Loucy (cell line): ENCODE measurements at regions not wholly inside any gene's neighbourhood (a gene's known extent, or its start where the extent isn't known, plus 50 kb on each side); places are given as distances from the start of the nearest gene placed in this dataset.

Experiments
- H2AFZ ChIP-seq: fragments of 200-600 bp; sonication (generic); 2 replicates; pipeline ENCODE4 v1.6.0; 2016; ENCODE audit warnings: antibody characterized with exemption, mild to moderate bottlenecking, low read length, moderate library complexity
- H3F3A ChIP-seq: fragments of 200-600 bp; 2 replicates; pipeline ENCODE4 v1.6.0; 2016; ENCODE audit warnings: antibody characterized with exemption, low read depth, mild to moderate bottlenecking
- H3K27me3 ChIP-seq: fragments of 200-600 bp; sonication (generic); 2 replicates; pipeline ENCODE4 v1.6.1; 2014; ENCODE audit warnings: low read length, mild to moderate bottlenecking; ENCODE audit not compliant: insufficient read depth, poor library complexity, severe bottlenecking
- H3K36me3 ChIP-seq: fragments of 200-600 bp; sonication (generic); 2 replicates; pipeline ENCODE4 v1.6.1; 2016; ENCODE audit warnings: low read length; ENCODE audit not compliant: insufficient read depth
- H3K4me1 ChIP-seq: fragments of 200-600 bp; sonication (generic); 2 replicates; pipeline ENCODE4 v1.5.1; 2014; ENCODE audit warnings: low read length, mild to moderate bottlenecking; ENCODE audit not compliant: insufficient read depth, poor library complexity, severe bottlenecking
- H3K4me2 ChIP-seq: fragments of 200-600 bp; sonication (generic); 2 replicates; pipeline ENCODE4 v1.6.0; 2014; ENCODE audit warnings: antibody characterized with exemption, low read length, low read depth, mild to moderate bottlenecking; ENCODE audit not compliant: poor library complexity, severe bottlenecking
- H3K4me3 ChIP-seq: fragments of 200-600 bp; sonication (generic); 2 replicates; pipeline ENCODE4 v1.5.1; 2014; ENCODE audit warnings: low read length, mild to moderate bottlenecking, mixed read lengths; ENCODE audit not compliant: poor library complexity, severe bottlenecking
- H3K79me2 ChIP-seq: fragments of 200-600 bp; sonication (generic); 2 replicates; pipeline ENCODE4 v1.6.1; 2014; ENCODE audit warnings: low read length; ENCODE audit not compliant: insufficient read depth
- H3K9ac ChIP-seq: fragments of 200-600 bp; sonication (generic); 2 replicates; pipeline ENCODE4 v1.6.0; 2014; ENCODE audit warnings: mild to moderate bottlenecking, low read depth, low read length, moderate library complexity; ENCODE audit not compliant: poor library complexity, severe bottlenecking
- H3K9me2 ChIP-seq: fragments of 200-600 bp; sonication (generic); replicated peaks from 2 replicates; pipeline ENCODE4 v1.6.1; 2016; ENCODE audit warnings: low read depth, low read length, mixed read lengths
- H3K9me3 ChIP-seq: fragments of 200-600 bp; sonication (generic); 2 replicates; pipeline ENCODE4 v1.6.1; 2014; ENCODE audit warnings: mild to moderate bottlenecking, antibody characterized with exemption, low read length, low read depth; ENCODE audit not compliant: insufficient read depth
- H4K20me1 ChIP-seq: fragments of 200-600 bp; sonication (generic); 2 replicates; pipeline ENCODE4 v1.6.0; 2014; ENCODE audit warnings: antibody characterized with exemption, low read length, mild to moderate bottlenecking; ENCODE audit not compliant: insufficient read depth, poor library complexity, severe bottlenecking
- EZH2phosphoT487 ChIP-seq: fragments of 200-600 bp; IDR thresholded peaks from 2 replicates; pipeline ENCODE4 v1.6.1; 2018; ENCODE audit warnings: antibody characterized with exemption, mild to moderate bottlenecking, moderate library complexity, borderline replicate concordance
- TF ChIP-seq, protein P1 (sequence below): fragments of 200-600 bp; sonication (generic); conservative IDR thresholded peaks from 2 replicates; pipeline ENCODE4 v1.5.1; 2014; ENCODE audit warnings: mild to moderate bottlenecking, antibody characterized with exemption, low read length

GRCh38 chrX:150035531-150035930, 97.2 kb upstream of the EOLA2 start:
- Histone ChIP-seq H4K20me1 (no peaks in the 10 kb centered on the region), H3K9ac (no peak overlapping the region), H3F3A (no peaks in the 10 kb centered on the region), H3K9me3 (no peaks in the 10 kb centered on the region), H2AFZ (no peak overlapping the region), H3K9me2 (no peaks in the 10 kb centered on the region), H3K4me1 (no peaks in the 10 kb centered on the region), H3K4me2 (no peak overlapping the region), H3K79me2 (no peaks in the 10 kb centered on the region), H3K4me3 (no peak overlapping the region), H3K36me3 (no peaks in the 10 kb centered on the region), H3K27me3 (no peaks in the 10 kb centered on the region)
- no peak for TF ChIP-seq EZH2phosphoT487
- TF ChIP-seq, protein P1, sequence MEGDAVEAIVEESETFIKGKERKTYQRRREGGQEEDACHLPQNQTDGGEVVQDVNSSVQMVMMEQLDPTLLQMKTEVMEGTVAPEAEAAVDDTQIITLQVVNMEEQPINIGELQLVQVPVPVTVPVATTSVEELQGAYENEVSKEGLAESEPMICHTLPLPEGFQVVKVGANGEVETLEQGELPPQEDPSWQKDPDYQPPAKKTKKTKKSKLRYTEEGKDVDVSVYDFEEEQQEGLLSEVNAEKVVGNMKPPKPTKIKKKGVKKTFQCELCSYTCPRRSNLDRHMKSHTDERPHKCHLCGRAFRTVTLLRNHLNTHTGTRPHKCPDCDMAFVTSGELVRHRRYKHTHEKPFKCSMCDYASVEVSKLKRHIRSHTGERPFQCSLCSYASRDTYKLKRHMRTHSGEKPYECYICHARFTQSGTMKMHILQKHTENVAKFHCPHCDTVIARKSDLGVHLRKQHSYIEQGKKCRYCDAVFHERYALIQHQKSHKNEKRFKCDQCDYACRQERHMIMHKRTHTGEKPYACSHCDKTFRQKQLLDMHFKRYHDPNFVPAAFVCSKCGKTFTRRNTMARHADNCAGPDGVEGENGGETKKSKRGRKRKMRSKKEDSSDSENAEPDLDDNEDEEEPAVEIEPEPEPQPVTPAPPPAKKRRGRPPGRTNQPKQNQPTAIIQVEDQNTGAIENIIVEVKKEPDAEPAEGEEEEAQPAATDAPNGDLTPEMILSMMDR = no peak

DNA sequence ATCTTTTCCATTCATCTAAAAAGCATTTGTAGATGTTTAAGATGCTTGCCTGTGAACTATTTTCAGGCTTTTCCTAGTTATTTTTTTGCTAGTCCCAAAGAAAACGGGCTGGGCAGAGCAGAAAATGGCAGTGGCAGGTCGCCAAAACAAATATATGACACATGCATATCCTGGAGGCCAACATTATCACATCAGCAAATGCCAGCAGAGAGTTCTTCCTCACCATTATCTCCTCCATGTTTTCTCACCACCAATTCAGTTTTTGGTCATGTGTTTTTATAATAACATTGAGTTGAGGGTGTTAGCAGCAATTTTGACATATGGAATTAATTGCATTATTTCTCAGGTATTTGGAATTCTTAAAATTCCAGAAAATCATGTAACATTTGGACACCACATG, 97.9 kb upstream of the EOLA2 start:
- H3K4me2 ChIP-seq = no peak overlapping the region
- no peak overlapping the region for H2AFZ ChIP-seq
- no peaks in the 10 kb centered on the region for H3K9me2 ChIP-seq
- H4K20me1 ChIP-seq = no peaks in the 10 kb centered on the region
- no peaks in the 10 kb centered on the region for H3K79me2 ChIP-seq
- no peak overlapping the region for H3K9ac ChIP-seq
- no peaks in the 10 kb centered on the region for H3K9me3 ChIP-seq
- no peak for TF ChIP-seq EZH2phosphoT487
- TF ChIP-seq, protein P1 = no peak
- no peaks in the 10 kb centered on the region for H3F3A ChIP-seq
- H3K4me1 ChIP-seq = no peaks in the 10 kb centered on the region
- no peak overlapping the region for H3K4me3 ChIP-seq
- no peaks in the 10 kb centered on the region for H3K36me3 ChIP-seq
- H3K27me3 ChIP-seq = no peaks in the 10 kb centered on the region

GRCh38 chrX:150036641-150037040, 98.3 kb upstream of the EOLA2 start:
- H3F3A ChIP-seq = no peaks in the 10 kb centered on the region
- H3K9ac ChIP-seq = no peak overlapping the region
- no peak overlapping the region for H2AFZ ChIP-seq
- TF ChIP-seq EZH2phosphoT487 = no peak
- TF ChIP-seq, protein P1 = no peak
- H3K9me2 ChIP-seq = no peaks in the 10 kb centered on the region
- no peak overlapping the region for H3K4me3 ChIP-seq
- H3K4me1 ChIP-seq = no peaks in the 10 kb centered on the region
- H3K79me2 ChIP-seq = no peaks in the 10 kb centered on the region
- no peaks in the 10 kb centered on the region for H3K27me3 ChIP-seq
- H3K4me2 ChIP-seq = no peak overlapping the region
- H3K9me3 ChIP-seq = no peaks in the 10 kb centered on the region
- no peaks in the 10 kb centered on the region for H4K20me1 ChIP-seq
- no peaks in the 10 kb centered on the region for H3K36me3 ChIP-seq
